SK-N-SH (cell line): ENCODE measurements at regions not wholly inside any gene's neighbourhood (a gene's known extent, or its start where the extent isn't known, plus 50 kb on each side); places are given as distances from the start of the nearest gene placed in this dataset.
"Not testable (repeated sequence)": the region's sequence is repeated elsewhere in the genome, so short reads cannot be mapped to it uniquely, and the experiment has no call there.

Source experiments
- CTCF ChIA-PET: fragments of 300-600, 350-600 bp; formaldehyde crosslinking; extraction: SDS; loops from one replicate; lab custom pipeline; 2021; lab: Yijun Ruan, JAX
- POLR2A ChIA-PET: fragments of 350-600 bp; sonication (Branson Sonifier 250); formaldehyde crosslinking; extraction: SDS; loops from one replicate; lab custom pipeline; 2020; ENCODE audit warnings: antibody characterized with exemption, inconsistent platforms; lab: Yijun Ruan, JAX
- DNase-seq: peaks from one replicate; pipeline ENCODE4 v3.0.0; 2012
- H2AFZ ChIP-seq: fragments of 200-600 bp; sonication (generic); 2 replicates; pipeline ENCODE4 v1.8.1; 2016; ENCODE audit warnings: antibody characterized with exemption, mild to moderate bottlenecking, low read depth
- H3F3A ChIP-seq: fragments of 200-600 bp; sonication (generic); replicated peaks from 2 replicates; pipeline ENCODE3; 2016; ENCODE audit warnings: antibody characterized with exemption, mild to moderate bottlenecking; ENCODE audit not compliant: insufficient read depth
- H3K27ac ChIP-seq, 2 experiments: fragments of 200-500 bp in 1 of 2; fragments of 200-600 bp in 1 of 2; sonication (Bioruptor generic) in 1 of 2; sonication (generic), shearing (Covaris generic) in 1 of 2; 2 replicates each; pipeline versions ENCODE4 v1.5.1 to v1.6.1; 2014 to 2016; ENCODE audit warnings: low read depth in 2 of 2, inconsistent platforms in 1 of 2, low read length in 1 of 2, mild to moderate bottlenecking in 1 of 2, mixed read lengths in 1 of 2
- H3K27me3 ChIP-seq: fragments of 200-600 bp; sonication (generic), shearing (Covaris generic); 2 replicates; pipeline ENCODE4 v1.6.1; 2016; ENCODE audit warnings: mixed run types; ENCODE audit not compliant: insufficient read depth
- H3K36me3 ChIP-seq, 2 experiments: fragments of 200-500 bp in 1 of 2; fragments of 200-600 bp in 1 of 2; sonication (Bioruptor generic) in 1 of 2; sonication (generic) in 1 of 2; replicated peaks in 1 of 2; 2 replicates each; pipeline versions ENCODE3 to v1.5.1; 2014 to 2016; ENCODE audit warnings: low read length in 1 of 2, mild to moderate bottlenecking in 1 of 2; ENCODE audit not compliant: insufficient read depth in 2 of 2, control insufficient read depth in 1 of 2
- H3K4me1 ChIP-seq, 2 experiments: fragments of 200-500 bp in 1 of 2; fragments of 200-600 bp in 1 of 2; sonication (Bioruptor generic) in 1 of 2; sonication (generic), shearing (Covaris generic) in 1 of 2; 2 replicates each; pipeline versions ENCODE4 v1.5.1 to v1.6.1; 2014 to 2016; ENCODE audit warnings: low read depth in 1 of 2, low read length in 1 of 2, mixed run types in 1 of 2; ENCODE audit not compliant: insufficient read depth in 2 of 2, control insufficient read depth in 1 of 2
- H3K4me2 ChIP-seq: fragments of 200-600 bp; sonication (generic), shearing (Covaris generic); 2 replicates; pipeline ENCODE4 v1.6.1; 2017; ENCODE audit warnings: mixed run types
- H3K4me3 ChIP-seq, 2 experiments: fragments of 200-500 bp in 1 of 2; fragments of 200-600 bp in 1 of 2; sonication (Bioruptor generic) in 1 of 2; sonication (generic), shearing (Covaris generic) in 1 of 2; 2 replicates each; pipeline versions ENCODE4 v1.5.1 to v1.8.1; 2014 to 2016; ENCODE audit warnings: low read depth in 2 of 2, inconsistent platforms in 1 of 2, low read length in 1 of 2, mild to moderate bottlenecking in 1 of 2, mixed read lengths in 1 of 2, moderate library complexity in 1 of 2
- H3K79me2 ChIP-seq: fragments of 200-600 bp; sonication (generic); 2 replicates; pipeline ENCODE4 v1.8.1; 2017; ENCODE audit warnings: mild to moderate bottlenecking; ENCODE audit not compliant: insufficient read depth
- H3K9ac ChIP-seq: fragments of 200-600 bp; sonication (generic); 2 replicates; pipeline ENCODE4 v1.6.1; 2017; ENCODE audit warnings: mixed run types
- H3K9me2 ChIP-seq: fragments of 200-600 bp; sonication (generic); 2 replicates; pipeline ENCODE4 v1.6.1; 2017; ENCODE audit warnings: mixed run types
- H3K9me3 ChIP-seq: fragments of 200-600 bp; sonication (generic); 2 replicates; pipeline ENCODE4 v1.6.1; 2017; ENCODE audit warnings: mixed run types, mild to moderate bottlenecking, moderate library complexity
- H4K20me1 ChIP-seq: fragments of 200-600 bp; sonication (generic); 2 replicates; pipeline ENCODE4 v1.6.1; 2017; ENCODE audit warnings: mild to moderate bottlenecking, mixed run types; ENCODE audit not compliant: insufficient read depth
- WGBS: methylation state at CpG from one replicate; pipeline ENCODE4 v1.1.6; 2017; ENCODE audit warnings: low lambda C conversion rate; 5-methylcytosine and 5-hydroxymethylcytosine counted together

GRCh38 chr9:40111571-40111970, 756.1 kb downstream of the SPATA31A1 start:
- H3K4me1 ChIP-seq, H4K20me1 ChIP-seq, H3K4me3 ChIP-seq, H3K79me2 ChIP-seq, H3K9ac ChIP-seq, POLR2A ChIA-PET, H3K4me2 ChIP-seq, H2AFZ ChIP-seq, H3K27me3 ChIP-seq, H3K9me3 ChIP-seq, H3F3A ChIP-seq, DNase-seq, H3K27ac ChIP-seq, CTCF ChIA-PET, H3K36me3 ChIP-seq, H3K9me2 ChIP-seq: not testable (repeated sequence)
- WGBS = 90% methylated on average over 9 of the region's 27 CpGs

GRCh38 chr9:40130598-40130997, 775.1 kb downstream of the SPATA31A1 start:
- H3K9me2 ChIP-seq, H3K4me1 ChIP-seq, H3K27ac ChIP-seq, H3K9ac ChIP-seq, H4K20me1 ChIP-seq, H3K9me3 ChIP-seq, H3K36me3 ChIP-seq, H3F3A ChIP-seq, DNase-seq, H3K4me2 ChIP-seq, H2AFZ ChIP-seq, H3K27me3 ChIP-seq, H3K79me2 ChIP-seq, POLR2A ChIA-PET, H3K4me3 ChIP-seq, CTCF ChIA-PET: not testable (repeated sequence)
- WGBS = no CpG with 5 or more reads among the region's 1 CpG

- H3K79me2 ChIP-seq, H3K9me3 ChIP-seq, H3K4me3 ChIP-seq, POLR2A ChIA-PET, H3K4me2 ChIP-seq, H3K4me1 ChIP-seq, CTCF ChIA-PET, H3K36me3 ChIP-seq, H4K20me1 ChIP-seq, H3F3A ChIP-seq, H2AFZ ChIP-seq, DNase-seq, H3K27me3 ChIP-seq, H3K9me2 ChIP-seq, H3K9ac ChIP-seq, H3K27ac ChIP-seq: not testable (repeated sequence)
- no CpG with 5 or more reads among the region's 1 CpG for WGBS
Measured at GRCh38 chr9:40169204-40169603, 813.7 kb downstream of the SPATA31A1 start.

- not testable (repeated sequence) for H2AFZ ChIP-seq, H3K9me2 ChIP-seq
- no CpG with 5 or more reads among the region's 4 CpGs for WGBS
Measured at GRCh38 chr9:40173316-40173715, 817.8 kb downstream of the SPATA31A1 start.

GRCh38 chr9:40174035-40174434, 818.6 kb downstream of the SPATA31A1 start:
- H3K4me3 ChIP-seq, H3K9ac ChIP-seq, H3K79me2 ChIP-seq, H3K9me2 ChIP-seq, H3K27ac ChIP-seq, H3K27me3 ChIP-seq, CTCF ChIA-PET, DNase-seq, H4K20me1 ChIP-seq, H3F3A ChIP-seq, H3K36me3 ChIP-seq, H2AFZ ChIP-seq, H3K9me3 ChIP-seq, H3K4me1 ChIP-seq, POLR2A ChIA-PET, H3K4me2 ChIP-seq: not testable (repeated sequence)
- 53% methylated on average over 1 of the region's 4 CpGs for WGBS

More at GRCh38 chr9:40173316-40173715, 817.8 kb downstream of the SPATA31A1 start:
- H3K4me1 ChIP-seq, H3K27ac ChIP-seq, CTCF ChIA-PET, H4K20me1 ChIP-seq, H3K79me2 ChIP-seq, H3F3A ChIP-seq, DNase-seq, H3K9ac ChIP-seq, H3K4me3 ChIP-seq, H3K9me3 ChIP-seq, H3K27me3 ChIP-seq, POLR2A ChIA-PET, H3K36me3 ChIP-seq, H3K4me2 ChIP-seq: not testable (repeated sequence)
